ENCODE measurements at regions not wholly inside any gene's neighbourhood (a gene's known extent, or its start where the extent isn't known, plus 50 kb on each side); places are given as distances from the start of the nearest gene placed in this dataset.

DNA sequence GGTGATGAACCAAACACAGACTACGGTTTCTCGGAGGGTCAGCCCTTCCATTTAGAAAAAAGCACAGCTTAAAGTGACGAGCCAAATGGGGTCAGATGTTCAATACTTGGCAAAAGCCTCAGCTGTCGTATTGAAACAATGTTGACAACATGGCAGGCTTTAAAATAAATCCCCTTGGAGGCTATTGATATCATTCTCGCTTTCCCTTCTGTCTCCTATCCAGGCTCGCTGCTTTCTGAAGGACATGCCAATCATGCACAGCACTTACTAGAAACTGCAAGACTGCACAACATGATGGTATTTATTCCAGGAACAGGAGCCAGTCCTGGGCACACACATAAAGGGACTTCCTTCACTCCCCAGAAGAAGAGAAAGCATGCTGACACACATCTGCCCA lies 137.9 kb downstream of the SLC7A11 start:
- CTCF ChIA-PET: no interaction called here
- no TSS peak for BruUV-seq (replicated peaks)
- Histone ChIP-seq H3K27me3 (ENCODE audit: control insufficient read depth, insufficient read depth, low read length) (no peaks in the 10 kb centered on the region), H3K27ac (ENCODE audit: low read length) (no peak overlapping the region), H3K4me3 (ENCODE audit: low read depth in 2 of 2, low read length in 2 of 2) (no peak overlapping the region), H3K36me3 (ENCODE audit: control insufficient read depth, insufficient read depth, low read length) (no peaks in the 10 kb centered on the region), H3K4me1 (ENCODE audit: control insufficient read depth, insufficient read depth, low read length) (no peaks in the 10 kb centered on the region), H3K9me3 (ENCODE audit: control insufficient read depth, insufficient read depth, low read depth, low read length) (no peaks in the 10 kb centered on the region)
- DNase-seq (ENCODE audit: low read depth, low spot score) (no peak), ATAC-seq (no peak)
- TF ChIP-seq POLR2AphosphoS5 (IDR thresholded peaks at IDR 0.05; ENCODE audit: low read depth, low read length): no peak
- in situ Hi-C loops (cut with HindIII; ENCODE audit: low pct_unique_long_range_greater_than_20kb, low sequenced_read_pairs): no loop called here
- POLR2A ChIA-PET: no interaction called here
- intact Hi-C loops (cut with micrococcal nuclease; ENCODE audit: unreplicated experiment): no loop called here

DNA sequence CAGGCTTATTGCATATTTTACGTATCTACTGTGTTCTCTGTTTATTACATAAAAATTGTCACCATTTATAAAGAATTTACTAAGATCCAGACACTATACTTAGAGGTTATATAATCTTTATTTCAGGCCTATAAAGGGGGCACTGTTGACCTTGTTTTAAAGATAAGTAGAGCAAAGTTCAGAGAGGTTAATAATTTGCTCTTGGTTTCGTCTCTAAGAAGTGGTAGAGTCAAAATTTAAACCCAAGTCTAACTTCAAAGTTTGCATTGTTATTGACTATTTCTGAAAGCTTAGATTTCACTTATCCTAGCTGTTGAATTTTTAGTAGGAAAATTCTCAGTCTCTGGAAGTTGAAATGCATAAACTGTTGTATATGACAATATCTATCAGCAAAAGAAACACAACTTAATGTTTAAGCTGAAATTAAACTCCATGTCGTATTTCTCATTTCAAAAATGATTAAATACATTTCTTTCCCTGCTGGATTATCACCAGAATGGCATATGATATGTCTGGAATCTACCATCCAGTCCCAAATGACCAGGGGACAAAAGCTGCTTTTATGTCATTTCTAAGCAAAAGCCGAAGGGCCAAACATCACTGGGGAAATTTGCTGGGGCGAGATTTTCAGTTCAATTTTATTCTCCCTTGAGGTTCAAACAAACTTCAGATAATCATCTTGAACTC lies 138.4 kb downstream of the SLC7A11 start:
- ChIA-PET POLR2A (no interaction called here), CTCF (no interaction called here)
- no TSS peak for BruUV-seq (replicated peaks)
- intact Hi-C loops (cut with micrococcal nuclease; ENCODE audit: unreplicated experiment) (no loop called here), in situ Hi-C loops (cut with HindIII; ENCODE audit: low pct_unique_long_range_greater_than_20kb, low sequenced_read_pairs) (no loop called here)
- Histone ChIP-seq H3K36me3 (ENCODE audit: control insufficient read depth, insufficient read depth, low read length) (no peaks in the 10 kb centered on the region), H3K4me3 (ENCODE audit: low read depth in 2 of 2, low read length in 2 of 2) (no peak overlapping the region), H3K4me1 (ENCODE audit: control insufficient read depth, insufficient read depth, low read length) (no peaks in the 10 kb centered on the region), H3K27me3 (ENCODE audit: control insufficient read depth, insufficient read depth, low read length) (no peaks in the 10 kb centered on the region), H3K27ac (ENCODE audit: low read length) (no peak overlapping the region), H3K9me3 (ENCODE audit: control insufficient read depth, insufficient read depth, low read depth, low read length) (no peaks in the 10 kb centered on the region)
- TF ChIP-seq TCF7L2 (IDR thresholded peaks at IDR 0.05; ENCODE audit: low read depth, low read length) (no peak), POLR2AphosphoS5 (IDR thresholded peaks at IDR 0.05; ENCODE audit: low read depth, low read length) (no peak), SIN3A (IDR thresholded peaks at IDR 0.05; ENCODE audit: borderline replicate concordance, insufficient read depth, low read depth, low read length) (no peak)
- TF ChIP-seq, protein P1, sequence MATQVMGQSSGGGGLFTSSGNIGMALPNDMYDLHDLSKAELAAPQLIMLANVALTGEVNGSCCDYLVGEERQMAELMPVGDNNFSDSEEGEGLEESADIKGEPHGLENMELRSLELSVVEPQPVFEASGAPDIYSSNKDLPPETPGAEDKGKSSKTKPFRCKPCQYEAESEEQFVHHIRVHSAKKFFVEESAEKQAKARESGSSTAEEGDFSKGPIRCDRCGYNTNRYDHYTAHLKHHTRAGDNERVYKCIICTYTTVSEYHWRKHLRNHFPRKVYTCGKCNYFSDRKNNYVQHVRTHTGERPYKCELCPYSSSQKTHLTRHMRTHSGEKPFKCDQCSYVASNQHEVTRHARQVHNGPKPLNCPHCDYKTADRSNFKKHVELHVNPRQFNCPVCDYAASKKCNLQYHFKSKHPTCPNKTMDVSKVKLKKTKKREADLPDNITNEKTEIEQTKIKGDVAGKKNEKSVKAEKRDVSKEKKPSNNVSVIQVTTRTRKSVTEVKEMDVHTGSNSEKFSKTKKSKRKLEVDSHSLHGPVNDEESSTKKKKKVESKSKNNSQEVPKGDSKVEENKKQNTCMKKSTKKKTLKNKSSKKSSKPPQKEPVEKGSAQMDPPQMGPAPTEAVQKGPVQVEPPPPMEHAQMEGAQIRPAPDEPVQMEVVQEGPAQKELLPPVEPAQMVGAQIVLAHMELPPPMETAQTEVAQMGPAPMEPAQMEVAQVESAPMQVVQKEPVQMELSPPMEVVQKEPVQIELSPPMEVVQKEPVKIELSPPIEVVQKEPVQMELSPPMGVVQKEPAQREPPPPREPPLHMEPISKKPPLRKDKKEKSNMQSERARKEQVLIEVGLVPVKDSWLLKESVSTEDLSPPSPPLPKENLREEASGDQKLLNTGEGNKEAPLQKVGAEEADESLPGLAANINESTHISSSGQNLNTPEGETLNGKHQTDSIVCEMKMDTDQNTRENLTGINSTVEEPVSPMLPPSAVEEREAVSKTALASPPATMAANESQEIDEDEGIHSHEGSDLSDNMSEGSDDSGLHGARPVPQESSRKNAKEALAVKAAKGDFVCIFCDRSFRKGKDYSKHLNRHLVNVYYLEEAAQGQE (IDR thresholded peaks at IDR 0.05; ENCODE audit: insufficient read depth in 1 of 2, low read depth in 2 of 2, low read length in 1 of 2): no peak
- TF ChIP-seq, protein P2, sequence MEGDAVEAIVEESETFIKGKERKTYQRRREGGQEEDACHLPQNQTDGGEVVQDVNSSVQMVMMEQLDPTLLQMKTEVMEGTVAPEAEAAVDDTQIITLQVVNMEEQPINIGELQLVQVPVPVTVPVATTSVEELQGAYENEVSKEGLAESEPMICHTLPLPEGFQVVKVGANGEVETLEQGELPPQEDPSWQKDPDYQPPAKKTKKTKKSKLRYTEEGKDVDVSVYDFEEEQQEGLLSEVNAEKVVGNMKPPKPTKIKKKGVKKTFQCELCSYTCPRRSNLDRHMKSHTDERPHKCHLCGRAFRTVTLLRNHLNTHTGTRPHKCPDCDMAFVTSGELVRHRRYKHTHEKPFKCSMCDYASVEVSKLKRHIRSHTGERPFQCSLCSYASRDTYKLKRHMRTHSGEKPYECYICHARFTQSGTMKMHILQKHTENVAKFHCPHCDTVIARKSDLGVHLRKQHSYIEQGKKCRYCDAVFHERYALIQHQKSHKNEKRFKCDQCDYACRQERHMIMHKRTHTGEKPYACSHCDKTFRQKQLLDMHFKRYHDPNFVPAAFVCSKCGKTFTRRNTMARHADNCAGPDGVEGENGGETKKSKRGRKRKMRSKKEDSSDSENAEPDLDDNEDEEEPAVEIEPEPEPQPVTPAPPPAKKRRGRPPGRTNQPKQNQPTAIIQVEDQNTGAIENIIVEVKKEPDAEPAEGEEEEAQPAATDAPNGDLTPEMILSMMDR (IDR thresholded peaks at IDR 0.05): no peak
- ATAC-seq (no peak), DNase-seq (ENCODE audit: low read depth, low spot score) (no peak)

DNA sequence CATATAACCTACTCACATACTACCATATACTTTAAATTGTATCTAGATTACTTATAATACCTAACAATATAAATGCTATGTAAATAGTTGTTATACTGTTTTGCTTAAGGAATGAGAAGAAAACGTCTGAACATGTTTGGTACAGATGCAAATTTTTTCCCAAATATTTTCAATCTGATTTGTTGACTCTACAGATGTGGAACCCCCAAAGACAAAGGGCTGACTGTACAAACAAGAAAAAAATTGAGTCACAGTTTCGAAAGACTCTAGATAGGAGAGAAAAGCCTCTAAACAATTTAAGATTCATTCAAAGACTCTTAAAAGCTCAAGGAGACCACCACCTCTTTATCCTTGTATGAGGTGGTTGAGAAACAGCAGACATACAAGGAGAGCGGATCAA lies 142.8 kb downstream of the SLC7A11 start:
- in situ Hi-C loops (cut with HindIII; ENCODE audit: low pct_unique_long_range_greater_than_20kb, low sequenced_read_pairs): no loop called here
- CTCF ChIA-PET: no interaction called here
- POLR2A ChIA-PET: no interaction called here

More for the DNA sequence above, 142.8 kb downstream of the SLC7A11 start:
- no peak for TF ChIP-seq TCF7L2 (IDR thresholded peaks at IDR 0.05; ENCODE audit: low read depth, low read length)
- no peak for TF ChIP-seq POLR2AphosphoS5 (IDR thresholded peaks at IDR 0.05; ENCODE audit: low read depth, low read length)
- no peak for TF ChIP-seq SIN3A (IDR thresholded peaks at IDR 0.05; ENCODE audit: borderline replicate concordance, insufficient read depth, low read depth, low read length)
- TF ChIP-seq, protein P1 (IDR thresholded peaks at IDR 0.05; ENCODE audit: insufficient read depth in 1 of 2, low read depth in 2 of 2, low read length in 1 of 2): no peak
- TF ChIP-seq, protein P2 (IDR thresholded peaks at IDR 0.05): no peak
- Histone ChIP-seq H3K9me3 (ENCODE audit: control insufficient read depth, insufficient read depth, low read depth, low read length) (no peaks in the 10 kb centered on the region), H3K36me3 (ENCODE audit: control insufficient read depth, insufficient read depth, low read length) (no peaks in the 10 kb centered on the region), H3K4me1 (ENCODE audit: control insufficient read depth, insufficient read depth, low read length) (no peaks in the 10 kb centered on the region), H3K27me3 (ENCODE audit: control insufficient read depth, insufficient read depth, low read length) (no peaks in the 10 kb centered on the region), H3K27ac (ENCODE audit: low read length) (no peak overlapping the region), H3K4me3 (ENCODE audit: low read depth in 2 of 2, low read length in 2 of 2) (no peak overlapping the region)
- BruUV-seq (replicated peaks): no TSS peak
- intact Hi-C loops (cut with micrococcal nuclease; ENCODE audit: unreplicated experiment): loop anchor here (10.0 kb wide), 1 partner anchor 585 kb away; no protein-coding TSS in a partner anchor
- ATAC-seq: no peak
- DNase-seq (ENCODE audit: low read depth, low spot score): no peak

Measured in Panc1 (cell line).